HCT116 (cell line): ENCODE measurements at regions not wholly inside any gene's neighbourhood (a gene's known extent, or its start where the extent isn't known, plus 50 kb on each side); places are given as distances from the start of the nearest gene placed in this dataset.

ENCODE experiments used
- ATAC-seq: fragments of 200-7000 bp; cut with Tn5 transposase; 2 replicates; pipeline ENCODE4 v1.9.1; 2020; ENCODE audit warnings: mild to moderate bottlenecking, moderate library complexity
- BruUV-seq: library from RNA; stranded (reverse); fragments of 400-500 nt; replicated peaks from 2 replicates; lab custom pipeline; 2021; lab: Mats Ljungman, UMichigan
- CTCF ChIA-PET: fragments of 300-600 bp; sonication (Branson Sonifier 250); formaldehyde crosslinking; loops from one replicate; lab custom pipeline; 2021; ENCODE audit warnings: antibody characterized with exemption; lab: Charles Lee
- POLR2A ChIA-PET: fragments of 300-600, 350-600 bp; sonication (Branson Sonifier 250); formaldehyde crosslinking; loops from one replicate; lab custom pipeline; 2021; ENCODE audit warnings: antibody characterized with exemption; lab: Charles Lee
- RAD21 ChIA-PET, 2 experiments: fragments of 300-600 bp; sonication (Branson Sonifier 250); formaldehyde crosslinking; loops; one replicate each; lab custom pipeline; 2023; ENCODE audit warnings: low total read pairs in 2 of 2; ENCODE audit not compliant: uncharacterized antibody in 2 of 2, unreplicated experiment in 2 of 2, low non-redundant PET in 1 of 2; lab: Charles Lee
- DNase-seq: peaks from one replicate; pipeline ENCODE4 v3.0.0-alpha.2; 2010; ENCODE audit warnings: low read depth, low spot score
- H2AFZ ChIP-seq: fragments of 200-600 bp; shearing (Covaris generic), sonication (generic); 2 replicates; pipeline ENCODE4 v1.6.1; 2017; ENCODE audit warnings: low read depth, mixed run types, mixed read lengths, antibody characterized with exemption, low read length; ENCODE audit not compliant: poor library complexity, severe bottlenecking
- H3K27ac ChIP-seq: 2 replicates; pipeline ENCODE4 v1.5.1; 2012; ENCODE audit warnings: low read depth, low read length
- H3K27me3 ChIP-seq: fragments of 200-600 bp; sonication (generic); 2 replicates; pipeline ENCODE4 v1.6.1; 2016; ENCODE audit warnings: mixed run types, low read length, mixed read lengths; ENCODE audit not compliant: insufficient read depth
- H3K36me3 ChIP-seq, 2 experiments: fragments of 200-500 bp in 1 of 2; fragments of 200-600 bp in 1 of 2; sonication (Bioruptor generic) in 1 of 2; sonication (generic) in 1 of 2; 2 replicates each; pipeline versions ENCODE4 v1.5.1 to v1.6.1; 2014 to 2016; ENCODE audit warnings: low read length in 2 of 2, inconsistent platforms in 1 of 2, mixed read lengths in 1 of 2, mixed run types in 1 of 2; ENCODE audit not compliant: insufficient read depth in 2 of 2, control insufficient read depth in 1 of 2
- H3K4me1 ChIP-seq, 2 experiments: fragments of 200-600 bp in 1 of 2; sonication (generic) in 1 of 2; 2 replicates each; pipeline versions ENCODE4 v1.5.1 to v1.6.1; 2012 to 2017; ENCODE audit warnings: low read length in 2 of 2, inconsistent platforms in 1 of 2, mild to moderate bottlenecking in 1 of 2, mixed read lengths in 1 of 2, mixed run types in 1 of 2, moderate library complexity in 1 of 2; ENCODE audit not compliant: insufficient read depth in 2 of 2, control insufficient read depth in 1 of 2
- H3K4me2 ChIP-seq: fragments of 200-600 bp; sonication (generic); 2 replicates; pipeline ENCODE4 v1.6.1; 2017; ENCODE audit warnings: mixed run types, low read length, mixed read lengths
- H3K4me3 ChIP-seq, 2 experiments: fragments of 200-600 bp in 1 of 2; sonication (generic) in 1 of 2; replicated peaks in 1 of 2; 2 replicates each; pipeline ENCODE4 v1.5.1; 2011 to 2016; ENCODE audit warnings: low read length in 2 of 2, control low read depth in 1 of 2, low read depth in 1 of 2, mild to moderate bottlenecking in 1 of 2, mixed read lengths in 1 of 2, mixed run types in 1 of 2
- H3K79me2 ChIP-seq: fragments of 200-600 bp; sonication (generic); 2 replicates; pipeline ENCODE4 v1.6.1; 2017; ENCODE audit warnings: mild to moderate bottlenecking, mixed run types, low read length, moderate library complexity, mixed read lengths; ENCODE audit not compliant: insufficient read depth
- H3K9ac ChIP-seq: fragments of 200-600 bp; sonication (generic); 2 replicates; pipeline ENCODE4 v1.6.1; 2016; ENCODE audit warnings: low read length, mixed read lengths
- H3K9me2 ChIP-seq: fragments of 200-600 bp; sonication (generic), shearing (Covaris generic); 2 replicates; pipeline ENCODE4 v1.6.1; 2017; ENCODE audit warnings: mixed run types, mild to moderate bottlenecking, moderate library complexity; ENCODE audit not compliant: insufficient read depth
- H3K9me3 ChIP-seq, 2 experiments: fragments of 200-500 bp in 1 of 2; fragments of 200-600 bp in 1 of 2; sonication (Bioruptor generic) in 1 of 2; sonication (generic) in 1 of 2; 2 replicates each; pipeline ENCODE4 v1.6.1; 2014 to 2017; ENCODE audit warnings: low read length in 2 of 2, mixed read lengths in 2 of 2, inconsistent platforms in 1 of 2, low read depth in 1 of 2, mild to moderate bottlenecking in 1 of 2, mixed run types in 1 of 2, moderate library complexity in 1 of 2; ENCODE audit not compliant: control insufficient read depth in 1 of 2, insufficient read depth in 1 of 2
- H4K20me1 ChIP-seq: fragments of 200-600 bp; sonication (generic), shearing (Covaris generic); 2 replicates; pipeline ENCODE4 v1.6.1; 2017; ENCODE audit warnings: mixed run types, mild to moderate bottlenecking, moderate library complexity; ENCODE audit not compliant: insufficient read depth
- ATF3 ChIP-seq: IDR thresholded peaks from 2 replicates; pipeline ENCODE4 v1.6.1; 2012
- CBX3 ChIP-seq: IDR thresholded peaks from 2 replicates; pipeline ENCODE4 v1.6.1; 2012; ENCODE audit warnings: low read depth
- CEBPB ChIP-seq: IDR thresholded peaks from 2 replicates; pipeline ENCODE4 v1.6.1; 2012; ENCODE audit warnings: low read depth
- EGR1 ChIP-seq: IDR thresholded peaks from 2 replicates; pipeline ENCODE4 v1.6.1; 2012; ENCODE audit warnings: low read depth
- ELF1 ChIP-seq: IDR thresholded peaks from 2 replicates; pipeline ENCODE4 v1.6.1; 2012; ENCODE audit warnings: low read depth, borderline replicate concordance
- EZH2 ChIP-seq: fragments of 200-600 bp; sonication (generic); IDR thresholded peaks from 2 replicates; pipeline ENCODE4 v1.6.1; 2017; ENCODE audit warnings: antibody characterized with exemption, mixed run types
- EZH2phosphoT487 ChIP-seq: fragments of 200-600 bp; IDR thresholded peaks from 2 replicates; pipeline ENCODE4 v1.6.1; 2018; ENCODE audit warnings: antibody characterized with exemption, borderline replicate concordance
- FOSL1 ChIP-seq: IDR thresholded peaks from 2 replicates; pipeline ENCODE4 v1.6.1; 2012; ENCODE audit warnings: low read depth
- JUND ChIP-seq: IDR thresholded peaks from 2 replicates; pipeline ENCODE4 v1.6.1; 2012
- POLR2A ChIP-seq: IDR thresholded peaks from 2 replicates; pipeline ENCODE4 v1.7.0; 2011; ENCODE audit warnings: borderline replicate concordance; ENCODE audit not compliant: insufficient read depth, insufficient read length; ENCODE audit errors: extremely low read depth
- POLR2AphosphoS5 ChIP-seq: IDR thresholded peaks from 2 replicates; pipeline ENCODE4 v1.6.1; 2011; ENCODE audit warnings: mild to moderate bottlenecking, low read depth, low read length, moderate library complexity
- RAD21 ChIP-seq: IDR thresholded peaks from 2 replicates; pipeline ENCODE4 v1.6.1; 2012; ENCODE audit warnings: low read depth, mild to moderate bottlenecking
- REST ChIP-seq: IDR thresholded peaks from 2 replicates; pipeline ENCODE4 v1.6.1; 2012; ENCODE audit warnings: low read depth
- SIN3A ChIP-seq: IDR thresholded peaks from 2 replicates; pipeline ENCODE4 v1.6.1; 2012; ENCODE audit warnings: low read depth
- SP1 ChIP-seq: IDR thresholded peaks from 2 replicates; pipeline ENCODE4 v1.6.1; 2012; ENCODE audit warnings: low read depth
- SRF ChIP-seq: IDR thresholded peaks from 2 replicates; pipeline ENCODE4 v1.6.1; 2012; ENCODE audit warnings: low read depth
- TCF7L2 ChIP-seq: IDR thresholded peaks from 2 replicates; pipeline ENCODE4 v1.7.0; 2011; ENCODE audit warnings: borderline replicate concordance, inconsistent platforms; ENCODE audit not compliant: insufficient read depth, insufficient read length; ENCODE audit errors: extremely low read depth
- YY1 ChIP-seq: IDR thresholded peaks from 2 replicates; pipeline ENCODE4 v1.6.1; 2011; ENCODE audit warnings: low read length, low read depth, moderate library complexity, mild to moderate bottlenecking; ENCODE audit not compliant: insufficient replicate concordance; ENCODE audit errors: extremely low read depth
- ZBTB33 ChIP-seq: IDR thresholded peaks from 2 replicates; pipeline ENCODE4 v1.6.1; 2011; ENCODE audit warnings: mild to moderate bottlenecking, low read length, moderate library complexity; ENCODE audit not compliant: insufficient replicate concordance; ENCODE audit errors: extremely low read depth
- ZFX ChIP-seq: fragments of 450-650 bp; IDR thresholded peaks from 2 replicates; pipeline ENCODE4 v1.6.1; 2017
- ZNF274 ChIP-seq: fragments of 200-500 bp; sonication (Bioruptor generic); IDR thresholded peaks from 2 replicates; pipeline ENCODE4 v1.6.1; 2014; ENCODE audit warnings: mild to moderate bottlenecking, low read depth, low read length, inconsistent platforms
- intact Hi-C: fragments of 100-400 bp; cut with micrococcal nuclease; formaldehyde crosslinking; loops from 2 replicates; pipeline ENCODE4 v1.10.0; 2022

GRCh38 chr15:75104804-75105557 lies 81.6 kb downstream of the PPCDC start:
- peak; percentile 67 for ATAC-seq
- Histone ChIP-seq H3K36me3 (no peaks in the 10 kb centered on the region), H3K4me2 (peak overlapping the region; percentile 65), H4K20me1 (no peaks in the 10 kb centered on the region), H3K9ac (peak overlapping the region; percentile 26; the same call in 1 of the 2 replicates), H3K27ac (peak overlapping the region; percentile 36), H3K79me2 (no peaks in the 10 kb centered on the region), H3K4me1 (peaks cover 53 to 57% of the 10 kb centered on the region in 2 experiments), H3K4me3 (peak overlapping the region in 1 of 2 experiments; percentile 9; a peak in 1 of 4 replicates), H3K9me2 (no peaks in the 10 kb centered on the region), H2AFZ (no peak overlapping the region), H3K9me3 (no peaks in the 10 kb centered on the region), H3K27me3 (no peaks in the 10 kb centered on the region)
- CTCF ChIA-PET, result interaction anchor here (1.0 kb wide), 1 partner anchor 96 kb away, joined by 3 read pairs; the partner anchor contains the start of gene C15orf39
- POLR2A ChIA-PET, result interaction anchor here (0.7 to 1.5 kb wide), 2 partner anchors 62 to 82 kb away, joined by 3 to 4 read pairs; partner anchors contain the start of gene PPCDC
- intact Hi-C loops, result loop anchor here (5.0 kb wide), 2 partner anchors 68 to 97 kb away; partner anchors contain the start of gene C15orf39
- peak; percentile 88 for DNase-seq
- RAD21 ChIA-PET, result no interaction called here
- no TSS peak for BruUV-seq
- TF ChIP-seq ZBTB33, result peak; percentile 35
- TF ChIP-seq SP1, result peak; percentile 95
- TF ChIP-seq EGR1, result no peak
- no peak for TF ChIP-seq REST
- no peak for TF ChIP-seq EZH2
- no peak; the same call in 1 of the 2 replicates for TF ChIP-seq SIN3A
- no peak for TF ChIP-seq ZNF274
- TF ChIP-seq ZFX, result no peak
- peak; percentile 93 for TF ChIP-seq JUND
- TF ChIP-seq YY1, result no peak
- no peak; the same call in 1 of the 2 replicates for TF ChIP-seq ATF3
- TF ChIP-seq RAD21, result no peak
- TF ChIP-seq CEBPB, result peak; percentile 72; the same call in 1 of the 2 replicates
- TF ChIP-seq POLR2AphosphoS5, result peak; percentile 43; the same call in 1 of the 2 replicates
- TF ChIP-seq TCF7L2, result peak; percentile 86
- TF ChIP-seq CBX3, result 0 out of 2 replicates have a peak, but pooled peaks have one; percentile 56
- TF ChIP-seq EZH2phosphoT487, result no peak
- TF ChIP-seq ELF1, result no peak; the same call in 1 of the 2 replicates
- TF ChIP-seq SRF, result no peak
- TF ChIP-seq FOSL1, result peak; percentile 90
- TF ChIP-seq POLR2A, result no peak
